Heart right ventricle (tissue), 16 donors: ENCODE measurements at regions not wholly inside any gene's neighbourhood (a gene's known extent, or its start where the extent isn't known, plus 50 kb on each side); places are given as distances from the start of the nearest gene placed in this dataset.

Experiments
- ATAC-seq, 8 donors: fragments of 200-7000 bp; cut with Tn5 transposase; one replicate each; pipeline ENCODE4 v1.9.1; 2020; ENCODE audit warnings: mild to moderate bottlenecking in 8 of 8, moderate library complexity in 8 of 8, moderate number of reproducible peaks in 1 of 8
- DNase-seq, 2 donors: peaks; one replicate each; pipeline ENCODE4 v3.0.0-alpha.2; 2020
- H3K27ac ChIP-seq, 10 donors: fragments of 200-600 bp; sonication (generic) in 2 of 10; one replicate each; pipeline versions ENCODE4 v1.5.0 to v1.8.0; 2020 to 2022; ENCODE audit warnings: mild to moderate bottlenecking in 3 of 10
- H3K27me3 ChIP-seq, 7 donors: fragments of 200-600 bp; one replicate each; pipeline ENCODE4 v1.8.0; 2021 to 2022; ENCODE audit warnings: mild to moderate bottlenecking in 2 of 7
- H3K36me3 ChIP-seq, 9 donors: fragments of 200-600 bp; sonication (generic) in 1 of 9; one replicate each; pipeline versions ENCODE4 v1.5.0 to v1.8.0; 2020 to 2022; ENCODE audit warnings: mild to moderate bottlenecking in 2 of 9
- H3K4me1 ChIP-seq, 9 donors: fragments of 200-600 bp; sonication (generic) in 1 of 9; one replicate each; pipeline versions ENCODE4 v1.5.0 to v1.8.0; 2020 to 2022; ENCODE audit warnings: mild to moderate bottlenecking in 4 of 9
- H3K4me3 ChIP-seq, 10 donors: fragments of 200-600 bp; sonication (generic) in 2 of 10; one replicate each; pipeline versions ENCODE4 v1.5.0 to v1.8.0; 2020 to 2022; ENCODE audit warnings: mild to moderate bottlenecking in 7 of 10, moderate library complexity in 2 of 10
- H3K9me3 ChIP-seq, 11 donors: fragments of 200-600 bp in 10 of 11; sonication (generic) in 2 of 11; one replicate each; pipeline versions ENCODE4 v1.5.0 to v1.8.0; 2013 to 2022; ENCODE audit warnings: mild to moderate bottlenecking in 2 of 11, control low read depth in 1 of 11, moderate library complexity in 1 of 11
- WGBS, 2 donors: extraction: QIAGEN DNeasy Blood & Tissue Kit; methylation state at CpG; one replicate each; pipeline ENCODE4 v1.1.7; 2013; ENCODE audit warnings: inconsistent platforms in 1 of 2; 5-methylcytosine and 5-hydroxymethylcytosine counted together
- intact Hi-C, 10 donors: fragments of 100-400 bp; cut with DNase I; formaldehyde crosslinking; loops; one replicate each; pipeline versions ENCODE4 v1.11.1 to v1.14.2; 2022
- TF ChIP-seq, protein P1 (sequence below), 9 donors: fragments of 200-600 bp; sonication (generic) in 2 of 9; IDR thresholded peaks; one replicate each; pipeline versions ENCODE4 v1.5.0 to v1.8.0; 2021 to 2022; ENCODE audit warnings: antibody characterized with exemption in 9 of 9, mild to moderate bottlenecking in 5 of 9, moderate library complexity in 1 of 9
- donor health status: Arrhythmogenic right ventricular cardiomyopathy.
- donor health status: ischemic (EF 13 %, LVEDD 7.1; RV severe dilation, severe dysfunction).
- donor health status: healthy with polysubstance abuse.
- donor health status: DM: no; HTN: yes; CAD: no.
- donor health status: DM: no; HTN: no; CAD: no.
- donor health status: ischemic (EF 25% LVEDD 6.9; RV normal size, moderate dysfunction).
- donor health status: ischemic (EF 25% LVEDD 5.7; RV mildly dilated, moderate dysfunction).
- donor health status: healthy.
- donor health status: DM: yes; HTN: yes; CAD: no.
- donor health status: Ischemic cardiomyopathy.
- donor health status: ischemic (EF 35%, LVEDD 5.7; RV mildly dilated, moderate dysfunction).
- donor health status: nonischemic (EF 11% LVEDD 7.7; RV severe dilation, severe dysfunction).
- donor health status: DM: yes; HTN: yes; CAD: no.
- donor health status: PGD.
- donor health status: ischemic (EF 29% LVEDD 5.4; RV normal size, mild dysfunction).
- donor health status: nonischemic (EF 23%, LVEDD 6.1; RV moderate dilation, normal function).

DNA sequence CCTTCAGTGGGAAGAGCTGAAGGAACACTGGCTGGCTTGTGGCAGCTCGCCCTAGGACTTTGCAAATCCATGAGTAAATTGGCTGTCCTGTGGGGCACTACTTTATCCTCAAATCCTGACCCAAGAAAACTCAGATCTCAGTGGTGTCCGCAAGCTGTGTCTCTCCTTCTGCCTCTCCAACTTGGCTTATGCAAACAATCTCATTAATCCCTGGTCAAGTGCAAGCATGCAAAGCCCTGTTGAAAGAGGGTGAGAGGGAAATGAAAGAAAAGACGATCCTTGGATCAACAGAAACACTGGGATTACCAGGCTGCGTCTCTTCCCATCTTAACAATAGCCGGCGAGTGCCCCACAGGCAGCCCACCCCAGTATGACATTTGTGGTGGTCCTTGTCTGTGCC lies 901.6 kb downstream of the BCL11B start:
- no peak for ATAC-seq
- peaks cover 0 to 4% (median 0%) of the 10 kb centered on the region in 11 donors for H3K9me3 ChIP-seq
- no peaks in the 10 kb centered on the region for H3K36me3 ChIP-seq
- TF ChIP-seq, protein P1, sequence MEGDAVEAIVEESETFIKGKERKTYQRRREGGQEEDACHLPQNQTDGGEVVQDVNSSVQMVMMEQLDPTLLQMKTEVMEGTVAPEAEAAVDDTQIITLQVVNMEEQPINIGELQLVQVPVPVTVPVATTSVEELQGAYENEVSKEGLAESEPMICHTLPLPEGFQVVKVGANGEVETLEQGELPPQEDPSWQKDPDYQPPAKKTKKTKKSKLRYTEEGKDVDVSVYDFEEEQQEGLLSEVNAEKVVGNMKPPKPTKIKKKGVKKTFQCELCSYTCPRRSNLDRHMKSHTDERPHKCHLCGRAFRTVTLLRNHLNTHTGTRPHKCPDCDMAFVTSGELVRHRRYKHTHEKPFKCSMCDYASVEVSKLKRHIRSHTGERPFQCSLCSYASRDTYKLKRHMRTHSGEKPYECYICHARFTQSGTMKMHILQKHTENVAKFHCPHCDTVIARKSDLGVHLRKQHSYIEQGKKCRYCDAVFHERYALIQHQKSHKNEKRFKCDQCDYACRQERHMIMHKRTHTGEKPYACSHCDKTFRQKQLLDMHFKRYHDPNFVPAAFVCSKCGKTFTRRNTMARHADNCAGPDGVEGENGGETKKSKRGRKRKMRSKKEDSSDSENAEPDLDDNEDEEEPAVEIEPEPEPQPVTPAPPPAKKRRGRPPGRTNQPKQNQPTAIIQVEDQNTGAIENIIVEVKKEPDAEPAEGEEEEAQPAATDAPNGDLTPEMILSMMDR (IDR thresholded peaks at IDR 0.05) = no peak
- no peak for DNase-seq
- peaks cover 0 to 5% (median 0%) of the 10 kb centered on the region in 7 donors for H3K27me3 ChIP-seq
- no peak overlapping the region for H3K27ac ChIP-seq
- intact Hi-C loops = no loop called here
- 58 to 68% methylated on average over 6 of the region's 6 CpGs for WGBS, 2 donors
- H3K4me3 ChIP-seq = no peak overlapping the region
- H3K4me1 ChIP-seq = no peaks in the 10 kb centered on the region

DNA sequence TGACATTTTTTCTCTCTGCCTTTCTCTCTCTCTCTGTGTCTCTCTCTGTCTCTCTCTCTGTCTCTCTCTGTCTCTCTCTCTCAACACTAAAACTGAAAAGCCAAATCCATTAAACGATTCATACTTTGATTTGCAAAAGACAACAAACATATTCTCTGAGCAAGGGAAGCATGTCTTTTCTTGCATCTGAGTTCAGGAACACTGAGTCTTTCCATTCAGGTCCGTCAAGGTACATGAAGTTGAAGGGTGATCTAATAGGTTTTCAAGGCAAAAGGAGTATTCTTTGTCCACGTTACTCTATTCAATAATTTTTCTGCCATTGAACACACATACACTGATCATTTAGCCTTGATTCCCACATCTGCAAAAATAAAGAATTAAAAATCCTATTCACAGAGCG lies 900.9 kb downstream of the BCL11B start:
- no peak overlapping the region for H3K27ac ChIP-seq
- 68 to 73% methylated on average over 4 of the region's 4 CpGs for WGBS, 2 donors
- TF ChIP-seq, protein P1 (IDR thresholded peaks at IDR 0.05) = no peak
- DNase-seq (no peak), ATAC-seq (no peak)
- peaks cover 0 to 5% (median 0%) of the 10 kb centered on the region in 7 donors for H3K27me3 ChIP-seq
- no peaks in the 10 kb centered on the region for H3K4me1 ChIP-seq
- no peak overlapping the region for H3K4me3 ChIP-seq
- no peaks in the 10 kb centered on the region for H3K36me3 ChIP-seq
- peaks cover 0 to 4% (median 0%) of the 10 kb centered on the region in 11 donors for H3K9me3 ChIP-seq
- intact Hi-C loops = no loop called here

DNA sequence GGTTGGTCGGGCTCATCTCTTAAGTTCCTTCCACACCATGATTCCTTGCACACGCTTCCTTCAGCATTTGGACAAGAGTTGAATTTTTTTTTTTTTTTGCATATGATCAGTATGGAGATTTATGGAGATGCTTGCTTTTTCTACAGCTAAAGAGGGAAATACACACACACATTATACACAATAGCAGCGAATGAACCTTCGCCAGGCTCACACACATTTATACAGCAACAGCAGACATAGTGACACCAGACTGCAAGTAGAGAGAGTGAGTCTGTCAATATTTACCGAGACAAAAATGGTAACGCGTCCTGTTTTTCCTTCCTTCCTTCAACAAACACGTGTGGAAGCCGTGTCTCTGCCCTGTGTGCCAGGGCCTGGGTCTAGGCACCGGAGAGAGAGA lies 897.9 kb downstream of the BCL11B start:
- Histone ChIP-seq H3K27me3 (peaks cover 0 to 1% (median 0%) of the 10 kb centered on the region in 7 donors), H3K4me3 (no peak overlapping the region), H3K27ac (no peak overlapping the region), H3K36me3 (no peaks in the 10 kb centered on the region), H3K4me1 (no peaks in the 10 kb centered on the region), H3K9me3 (no peaks in the 10 kb centered on the region)
- 68 to 69% methylated on average over 10 of the region's 10 CpGs for WGBS, 2 donors
- DNase-seq (no peak), ATAC-seq (no peak)
- TF ChIP-seq, protein P1 (IDR thresholded peaks at IDR 0.05) = no peak
- intact Hi-C loops = no loop called here

DNA sequence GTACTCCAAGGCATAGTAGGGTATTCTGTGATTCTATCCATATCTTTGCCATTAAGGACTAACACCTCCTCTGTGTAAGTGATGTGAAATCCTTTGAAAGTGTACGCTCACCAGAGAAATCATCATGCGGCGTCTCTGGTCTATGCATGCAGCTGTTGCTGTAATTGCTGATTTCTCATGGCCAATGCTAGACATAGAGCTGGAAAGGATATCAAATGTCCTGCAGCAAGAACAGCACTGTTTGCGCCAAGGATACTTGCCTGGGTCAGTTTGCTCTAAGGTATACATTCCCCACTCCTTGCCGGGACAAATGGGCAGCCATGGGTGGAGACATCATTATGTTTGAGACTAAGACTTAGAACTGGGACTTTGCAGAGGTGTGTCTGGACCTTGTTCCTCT lies 896.4 kb downstream of the BCL11B start:
- no peaks in the 10 kb centered on the region for H3K9me3 ChIP-seq
- no peak for ATAC-seq
- H3K4me1 ChIP-seq = no peaks in the 10 kb centered on the region
- H3K4me3 ChIP-seq = no peak overlapping the region
- H3K36me3 ChIP-seq = no peaks in the 10 kb centered on the region
- no peak overlapping the region for H3K27ac ChIP-seq
- TF ChIP-seq, protein P1 (IDR thresholded peaks at IDR 0.05) = no peak
- intact Hi-C loops = no loop called here
- DNase-seq = no peak
- H3K27me3 ChIP-seq = no peaks in the 10 kb centered on the region
- 93 to 97% methylated on average over 5 of the region's 5 CpGs for WGBS, 2 donors
